ENCODE measurements at regions not wholly inside any gene's neighbourhood (a gene's known extent, or its start where the extent isn't known, plus 50 kb on each side); places are given as distances from the start of the nearest gene placed in this dataset.

- H3K4me3 Mint-ChIP-seq = no peak overlapping the region
- H3K27me3 Mint-ChIP-seq = no peaks in the 10 kb centered on the region
- no peaks in the 10 kb centered on the region for H3K36me3 Mint-ChIP-seq (ENCODE audit: low read depth)
- peaks cover 12% of the 10 kb centered on the region for H3K4me1 Mint-ChIP-seq (ENCODE audit: low read depth)
- H3K9me3 Mint-ChIP-seq = no peaks in the 10 kb centered on the region
- H3K27ac Mint-ChIP-seq = no peak overlapping the region
Observed at GRCh38 chr4:151911970-151912369, 151.2 kb upstream of the GATB start.

DNA sequence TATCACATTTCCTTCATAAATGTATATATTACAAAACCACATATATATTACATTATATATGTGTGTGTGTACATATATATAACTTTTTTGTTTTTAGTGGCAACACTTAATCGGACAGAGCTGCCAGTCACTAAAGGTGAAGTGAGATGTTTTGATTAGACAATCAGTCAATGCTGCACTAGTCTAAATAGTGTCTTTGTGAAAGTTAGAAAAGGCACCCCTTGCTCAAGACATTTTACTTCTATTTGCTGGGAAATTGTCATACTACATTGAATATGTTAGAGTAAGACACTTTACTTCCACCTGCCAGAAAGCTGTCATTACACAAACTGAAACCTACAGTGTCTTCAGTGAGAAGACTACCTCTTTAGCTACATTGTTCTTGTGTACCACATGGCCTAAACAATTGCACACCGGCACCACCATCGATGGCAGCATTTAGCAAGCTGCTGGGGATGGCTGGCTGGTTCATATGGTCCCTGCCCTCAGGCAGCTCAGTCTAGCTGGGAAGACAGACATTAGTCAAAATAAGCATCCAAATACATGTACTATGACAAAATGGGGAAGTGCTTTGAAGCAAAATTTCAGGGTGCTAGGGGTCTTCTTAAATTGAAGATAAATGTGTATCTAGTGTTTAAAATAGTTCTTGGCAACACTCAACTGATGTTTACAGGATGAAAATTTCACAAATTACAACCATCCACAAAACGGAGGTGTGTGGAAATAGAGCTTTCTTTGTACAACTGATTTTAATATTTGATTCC lies 148.1 kb upstream of the GATB start:
- H3K4me3 Mint-ChIP-seq = no peak overlapping the region

DNA sequence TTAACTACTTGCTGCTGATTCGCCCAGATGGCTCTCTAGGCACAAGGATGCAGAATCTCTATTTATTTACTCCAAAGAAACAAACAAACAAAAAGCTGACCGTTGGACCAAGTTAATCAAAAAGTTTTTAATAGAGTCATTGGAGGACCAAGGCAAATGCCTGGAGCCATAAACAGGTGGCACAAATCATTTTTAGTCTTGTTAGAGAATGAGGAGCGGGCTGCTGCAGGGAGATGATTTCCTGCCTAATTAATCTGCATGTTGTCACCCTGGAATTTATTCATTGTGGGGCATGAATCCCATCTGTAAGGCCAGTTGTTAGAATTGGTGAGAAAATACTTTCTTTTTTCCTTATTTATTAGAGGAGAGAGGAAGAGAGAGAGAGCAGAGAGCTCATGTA lies 147.4 kb upstream of the GATB start:
- Mint-ChIP-seq H3K27me3 (no peaks in the 10 kb centered on the region), H3K4me3 (no peak overlapping the region), H3K4me1 (ENCODE audit: low read depth) (no peaks in the 10 kb centered on the region), H3K36me3 (ENCODE audit: low read depth) (no peaks in the 10 kb centered on the region), H3K9me3 (peaks cover 13% of the 10 kb centered on the region), H3K27ac (no peak overlapping the region)

More for the DNA sequence above, 148.1 kb upstream of the GATB start:
- no peak overlapping the region for H3K27ac Mint-ChIP-seq
- no peaks in the 10 kb centered on the region for H3K27me3 Mint-ChIP-seq
- peaks cover 9% of the 10 kb centered on the region for H3K9me3 Mint-ChIP-seq
- no peaks in the 10 kb centered on the region for H3K36me3 Mint-ChIP-seq (ENCODE audit: low read depth)
- H3K4me1 Mint-ChIP-seq (ENCODE audit: low read depth) = no peaks in the 10 kb centered on the region

GRCh38 chr4:151906438-151906837 lies 145.6 kb upstream of the GATB start:
- H3K27ac Mint-ChIP-seq = no peak overlapping the region
- no peak overlapping the region for H3K4me3 Mint-ChIP-seq
- no peaks in the 10 kb centered on the region for H3K27me3 Mint-ChIP-seq
- no peaks in the 10 kb centered on the region for H3K36me3 Mint-ChIP-seq (ENCODE audit: low read depth)
- peaks cover 23% of the 10 kb centered on the region for H3K9me3 Mint-ChIP-seq
- no peaks in the 10 kb centered on the region for H3K4me1 Mint-ChIP-seq (ENCODE audit: low read depth)

- Mint-ChIP-seq H3K27me3 (no peaks in the 10 kb centered on the region), H3K4me3 (no peak overlapping the region), H3K9me3 (peaks cover 25% of the 10 kb centered on the region), H3K36me3 (ENCODE audit: low read depth) (no peaks in the 10 kb centered on the region), H3K27ac (no peak overlapping the region), H3K4me1 (ENCODE audit: low read depth) (no peaks in the 10 kb centered on the region)
Observed at GRCh38 chr4:151905197-151905596, 144.4 kb upstream of the GATB start.

DNA sequence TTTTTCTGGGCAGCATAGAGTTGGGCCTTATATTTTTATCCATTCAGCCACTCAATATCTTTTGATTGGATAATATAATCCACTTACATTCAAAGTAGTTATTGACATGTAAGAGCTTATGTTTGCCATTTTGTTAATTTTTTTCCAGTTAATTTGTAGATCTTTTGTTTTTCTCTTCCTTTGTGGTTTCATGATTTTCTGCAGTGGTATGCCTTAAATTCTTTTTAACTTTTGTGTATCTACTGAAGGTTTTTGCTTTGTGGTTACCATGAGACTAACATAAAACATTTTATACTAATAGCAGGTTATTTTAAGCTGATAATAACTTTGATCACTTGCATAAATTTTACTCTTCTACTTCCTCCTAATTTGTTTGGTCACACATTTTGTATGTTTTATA lies 140.8 kb upstream of the GATB start:
- no peaks in the 10 kb centered on the region for H3K4me1 Mint-ChIP-seq (ENCODE audit: low read depth)
- H3K27ac Mint-ChIP-seq = no peak overlapping the region
- H3K27me3 Mint-ChIP-seq = no peaks in the 10 kb centered on the region
- H3K4me3 Mint-ChIP-seq = no peak overlapping the region
- H3K9me3 Mint-ChIP-seq = peaks cover 29% of the 10 kb centered on the region
- H3K36me3 Mint-ChIP-seq (ENCODE audit: low read depth) = no peaks in the 10 kb centered on the region

DNA sequence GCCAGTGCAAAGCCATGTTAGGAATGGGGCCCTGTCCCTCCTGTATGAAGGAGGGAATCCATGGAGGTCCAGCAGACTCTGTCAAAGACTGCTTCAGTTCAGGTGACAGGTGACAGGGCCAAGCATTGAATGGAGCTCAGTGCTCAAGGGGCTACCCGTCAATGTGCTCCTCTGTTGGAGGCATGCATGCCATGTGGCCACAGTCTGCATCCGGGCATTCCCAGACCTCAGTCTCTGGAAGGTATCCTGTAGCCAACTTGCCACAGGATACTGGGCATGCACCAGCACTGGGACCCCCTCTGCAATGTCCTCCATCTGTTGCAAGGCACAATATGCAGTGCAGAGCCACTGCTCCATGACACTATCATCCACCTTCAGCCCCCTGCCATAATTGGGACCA lies 136.1 kb upstream of the GATB start:
- Mint-ChIP-seq H3K27me3 (no peaks in the 10 kb centered on the region), H3K4me3 (no peak overlapping the region), H3K9me3 (peaks cover 5% of the 10 kb centered on the region), H3K27ac (no peak overlapping the region), H3K36me3 (ENCODE audit: low read depth) (no peaks in the 10 kb centered on the region), H3K4me1 (ENCODE audit: low read depth) (no peaks in the 10 kb centered on the region)

DNA sequence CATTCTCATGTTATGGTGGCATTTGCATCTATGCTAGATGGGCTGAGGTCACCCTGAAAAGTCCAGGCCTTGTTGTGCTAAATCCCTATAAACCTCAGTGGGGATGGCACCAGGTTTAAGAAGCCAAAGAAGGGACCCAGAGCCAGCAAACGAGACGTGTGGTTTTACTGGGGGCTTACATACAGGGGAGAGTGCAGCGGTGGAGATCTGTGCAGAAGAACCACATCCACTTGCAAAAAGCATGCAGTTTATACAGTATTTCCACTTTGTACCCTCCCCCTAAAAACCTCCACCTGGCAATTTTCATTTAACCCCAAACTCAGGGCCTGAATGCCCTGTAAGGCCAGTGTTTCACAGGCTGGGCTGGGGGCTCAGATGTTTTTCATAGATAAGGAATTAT lies 134.9 kb upstream of the GATB start:
- Mint-ChIP-seq H3K4me3 (no peak overlapping the region), H3K27me3 (no peaks in the 10 kb centered on the region), H3K4me1 (ENCODE audit: low read depth) (no peaks in the 10 kb centered on the region), H3K36me3 (ENCODE audit: low read depth) (no peaks in the 10 kb centered on the region), H3K27ac (no peak overlapping the region), H3K9me3 (peaks cover 5% of the 10 kb centered on the region)

DNA sequence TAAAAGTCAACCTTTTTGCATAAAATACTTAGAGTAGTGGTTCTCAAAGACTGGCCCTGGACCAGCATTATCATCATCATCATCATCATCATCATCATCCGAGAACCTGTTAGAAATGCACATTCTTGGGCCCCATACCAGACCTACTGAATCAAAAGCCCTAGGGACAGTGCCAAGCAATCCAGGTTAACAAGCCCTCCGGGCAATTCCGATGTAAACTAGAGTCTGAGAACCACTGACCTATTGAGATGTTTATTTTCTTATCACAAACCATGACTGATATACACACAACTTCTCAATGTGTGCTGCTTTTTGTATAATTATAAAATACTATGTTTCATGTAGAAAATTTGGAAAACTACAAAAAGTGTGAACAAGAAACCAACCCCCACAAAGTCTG lies 133.4 kb upstream of the GATB start:
- H3K4me1 Mint-ChIP-seq (ENCODE audit: low read depth) = no peaks in the 10 kb centered on the region
- H3K36me3 Mint-ChIP-seq (ENCODE audit: low read depth) = no peaks in the 10 kb centered on the region
- no peak overlapping the region for H3K27ac Mint-ChIP-seq
- H3K9me3 Mint-ChIP-seq = no peaks in the 10 kb centered on the region
- H3K27me3 Mint-ChIP-seq = no peaks in the 10 kb centered on the region
- no peak overlapping the region for H3K4me3 Mint-ChIP-seq

DNA sequence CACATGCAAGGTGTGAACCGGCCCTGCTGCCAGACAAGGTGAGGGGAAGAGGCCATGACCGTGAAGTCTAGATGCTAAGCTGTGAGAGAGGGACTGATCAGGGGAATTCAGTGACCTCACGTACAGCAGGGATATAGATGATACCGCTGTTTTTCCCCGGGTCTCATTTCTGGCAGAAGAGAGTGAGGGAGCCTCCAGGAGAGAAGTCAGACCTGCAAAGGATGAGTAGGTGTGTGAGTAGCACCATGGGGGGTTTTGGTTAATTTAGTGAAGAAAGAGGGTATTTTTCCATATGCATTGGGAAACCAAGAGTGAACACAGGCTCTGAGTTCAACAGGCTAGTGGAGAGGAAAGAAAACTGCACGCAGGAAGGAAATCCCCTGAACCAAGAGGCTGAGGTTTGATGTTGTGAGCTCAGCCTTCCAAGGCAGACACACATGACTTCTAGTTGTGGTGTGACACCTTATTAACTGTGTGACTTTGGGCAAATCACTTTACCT lies 127.6 kb upstream of the GATB start:
- Mint-ChIP-seq H3K4me3 (no peak overlapping the region), H3K36me3 (ENCODE audit: low read depth) (no peaks in the 10 kb centered on the region), H3K27me3 (no peaks in the 10 kb centered on the region), H3K9me3 (no peaks in the 10 kb centered on the region), H3K27ac (peak overlapping the region; percentile 77), H3K4me1 (ENCODE audit: low read depth) (peaks cover 13% of the 10 kb centered on the region)

GRCh38 chr4:151887816-151888180 lies 127.0 kb upstream of the GATB start:
- H3K4me3 Mint-ChIP-seq = no peak overlapping the region
- no peaks in the 10 kb centered on the region for H3K36me3 Mint-ChIP-seq (ENCODE audit: low read depth)
- no peaks in the 10 kb centered on the region for H3K9me3 Mint-ChIP-seq
- H3K27ac Mint-ChIP-seq = peak overlapping the region; percentile 77
- H3K27me3 Mint-ChIP-seq = no peaks in the 10 kb centered on the region
- H3K4me1 Mint-ChIP-seq (ENCODE audit: low read depth) = peaks cover 19% of the 10 kb centered on the region

DNA sequence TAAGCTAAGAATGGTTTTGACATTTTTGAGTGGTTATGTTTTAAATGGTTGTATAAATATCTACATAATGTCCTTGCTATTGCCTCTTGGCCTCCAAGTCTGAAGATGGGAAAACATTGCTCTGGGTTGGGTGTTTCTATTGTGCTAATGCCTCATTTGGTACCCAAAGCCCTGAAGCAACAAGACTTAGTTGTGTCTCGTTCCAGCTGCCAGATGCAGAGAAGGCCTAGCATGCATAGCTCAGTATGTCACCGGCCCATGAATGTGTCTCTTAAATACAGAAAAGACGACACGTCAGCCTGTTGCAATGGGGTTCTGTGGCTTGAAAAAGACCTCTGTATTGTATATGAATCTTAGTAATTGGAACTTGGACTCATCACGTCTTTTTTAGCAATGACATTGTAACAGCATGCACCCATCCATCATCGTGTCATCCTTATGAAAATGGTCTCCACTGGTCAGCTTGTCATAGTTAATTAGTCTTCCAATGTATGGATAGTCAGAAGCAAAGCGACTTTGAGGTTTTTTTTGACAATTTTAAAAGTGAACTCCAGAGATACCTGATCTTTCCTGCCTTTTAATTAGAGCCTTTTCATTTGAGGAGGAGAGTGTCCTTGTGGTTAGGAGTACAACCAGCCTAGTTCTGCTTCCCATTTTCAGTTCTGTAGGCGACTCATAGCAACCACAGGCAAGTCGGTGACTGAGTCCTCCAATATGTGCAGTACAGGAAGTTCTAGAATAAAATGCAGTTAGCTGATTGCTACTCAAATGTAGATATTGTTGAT lies 126.4 kb upstream of the GATB start:
- peak overlapping the region; percentile 77 for H3K27ac Mint-ChIP-seq
- H3K4me3 Mint-ChIP-seq = no peak overlapping the region
- H3K27me3 Mint-ChIP-seq = no peaks in the 10 kb centered on the region
- peaks cover 24% of the 10 kb centered on the region for H3K4me1 Mint-ChIP-seq (ENCODE audit: low read depth)
- no peaks in the 10 kb centered on the region for H3K36me3 Mint-ChIP-seq (ENCODE audit: low read depth)
- no peaks in the 10 kb centered on the region for H3K9me3 Mint-ChIP-seq

DNA sequence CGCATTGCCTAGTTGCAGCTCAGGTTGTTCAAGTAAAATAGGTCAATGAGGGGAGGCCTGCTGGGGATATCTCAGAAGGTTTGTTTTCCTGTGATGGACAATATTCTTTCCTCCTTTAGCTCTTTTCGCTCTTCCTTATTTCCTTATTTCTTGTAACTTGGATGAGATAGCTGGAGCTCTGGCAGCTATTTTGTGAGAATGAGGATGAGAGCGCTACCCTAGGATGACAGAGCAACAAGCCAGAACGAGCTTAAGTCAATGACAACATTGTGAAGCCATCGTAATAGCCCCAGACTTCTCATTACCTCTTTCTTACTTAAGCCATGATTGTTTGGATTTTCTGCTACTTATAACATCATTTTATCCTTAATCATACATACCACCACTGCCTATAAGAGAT lies 124.3 kb upstream of the GATB start:
- no peaks in the 10 kb centered on the region for H3K9me3 Mint-ChIP-seq

GRCh38 chr4:151883747-151884146 lies 122.9 kb upstream of the GATB start:
- H3K27ac Mint-ChIP-seq = peak overlapping the region; percentile 32
- H3K4me3 Mint-ChIP-seq = no peak overlapping the region
- H3K4me1 Mint-ChIP-seq (ENCODE audit: low read depth) = peaks cover 37% of the 10 kb centered on the region
- H3K36me3 Mint-ChIP-seq (ENCODE audit: low read depth) = no peaks in the 10 kb centered on the region
- no peaks in the 10 kb centered on the region for H3K27me3 Mint-ChIP-seq
- no peaks in the 10 kb centered on the region for H3K9me3 Mint-ChIP-seq

More for the DNA sequence above, 124.3 kb upstream of the GATB start:
- H3K36me3 Mint-ChIP-seq (ENCODE audit: low read depth) = no peaks in the 10 kb centered on the region
- peaks cover 37% of the 10 kb centered on the region for H3K4me1 Mint-ChIP-seq (ENCODE audit: low read depth)
- no peaks in the 10 kb centered on the region for H3K27me3 Mint-ChIP-seq
- H3K27ac Mint-ChIP-seq = no peak overlapping the region
- H3K4me3 Mint-ChIP-seq = no peak overlapping the region

DNA sequence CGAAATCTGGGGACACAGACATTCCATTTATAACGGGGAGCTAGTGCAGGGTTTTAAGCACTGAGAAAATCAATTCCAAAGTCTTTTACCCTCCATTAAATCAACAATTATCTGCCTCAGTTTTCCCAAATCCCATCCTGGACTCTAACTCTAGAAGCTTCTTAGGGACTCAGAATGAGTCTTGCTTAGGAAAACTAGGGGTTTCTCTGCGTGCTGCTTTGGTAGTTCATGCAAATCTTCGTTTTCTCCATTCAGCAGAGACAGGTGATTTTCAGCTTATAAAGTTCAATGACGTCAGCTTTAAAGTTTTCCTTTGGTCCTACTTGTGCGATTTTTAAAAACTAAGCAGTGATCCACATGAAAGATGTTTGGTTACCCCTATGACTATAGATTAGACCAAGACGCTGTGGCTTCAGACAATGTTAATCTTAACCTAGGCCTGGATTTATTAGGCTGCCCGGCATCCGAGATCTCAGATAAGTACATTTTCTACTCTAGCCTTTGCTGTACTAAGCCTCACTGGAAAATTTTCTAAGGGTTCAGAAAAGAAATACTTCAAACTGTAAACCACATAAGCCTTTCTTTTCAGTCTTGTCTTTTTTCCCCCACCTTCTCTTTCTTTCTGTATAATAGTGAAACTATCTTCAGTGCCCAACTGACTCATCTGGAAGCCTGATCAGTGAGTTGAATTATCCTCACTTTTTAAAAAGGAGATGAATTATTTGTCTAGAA lies 121.4 kb upstream of the GATB start:
- Mint-ChIP-seq H3K27ac (peak overlapping the region; percentile 90), H3K4me1 (ENCODE audit: low read depth) (peaks cover 37% of the 10 kb centered on the region), H3K27me3 (no peaks in the 10 kb centered on the region), H3K36me3 (ENCODE audit: low read depth) (no peaks in the 10 kb centered on the region), H3K4me3 (peak overlapping the region; percentile 33), H3K9me3 (no peaks in the 10 kb centered on the region)
